ENCODE measurements at regions not wholly inside any gene's neighbourhood (a gene's known extent, or its start where the extent isn't known, plus 50 kb on each side); places are given as distances from the start of the nearest gene placed in this dataset.

DNA sequence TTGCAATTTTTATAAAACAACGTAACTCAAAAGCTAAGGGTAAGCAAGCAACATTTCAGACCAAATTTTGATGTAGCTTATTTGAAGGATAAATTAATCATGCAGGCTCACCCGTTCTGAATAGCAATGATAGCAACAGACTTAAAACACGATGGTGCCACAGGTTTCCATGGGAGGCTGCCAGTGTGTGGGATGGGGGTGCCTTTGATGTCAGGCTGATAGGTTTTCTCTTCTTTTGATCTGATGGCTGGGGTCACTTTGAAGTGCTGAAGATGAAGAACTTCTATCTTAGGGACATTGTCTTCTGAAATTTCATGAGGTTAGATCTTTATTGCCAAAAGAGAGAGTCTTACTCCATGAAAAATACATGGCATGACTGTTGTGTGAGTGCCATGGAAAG, 206.8 kb downstream of the LPIN1 start:
- ChIA-PET POLR2A (no interaction called here), CTCF (no interaction called here)
- peaks cover 0 to 25% (median 4%) of the 10 kb centered on the region in 5 experiments for H3K27me3 ChIP-seq (replicated peaks in 2 of 5; ENCODE audit: control insufficient read depth in 4 of 5, insufficient read depth in 5 of 5, low read length in 4 of 5)
- peaks cover 0 to 5% (median 0%) of the 10 kb centered on the region in 4 experiments for H3K4me1 ChIP-seq (ENCODE audit: control extremely low read depth in 1 of 4, control insufficient read depth in 4 of 4, insufficient read depth in 4 of 4, low read length in 3 of 4)
- H3K9me3 ChIP-seq (ENCODE audit: control extremely low read depth in 1 of 5, control insufficient read depth in 4 of 5, insufficient read depth in 2 of 5, low read depth in 1 of 5, low read length in 4 of 5): peaks cover 0 to 2% (median 0%) of the 10 kb centered on the region in 5 experiments
- WGBS (ENCODE audit: insufficient coverage): 89% methylated on average over 2 of the region's 3 CpGs
- no peak overlapping the region for H3K27ac ChIP-seq (ENCODE audit: insufficient read depth in 1 of 2, low read depth in 1 of 2, low read length in 2 of 2, poor library complexity in 1 of 2, severe bottlenecking in 2 of 2)
- H3K36me3 ChIP-seq (ENCODE audit: control insufficient read depth in 4 of 4, insufficient read depth in 4 of 4, low read length in 3 of 4): no peaks in the 10 kb centered on the region
- no peak overlapping the region for H3K4me3 ChIP-seq (ENCODE audit: control insufficient read depth in 1 of 7, extremely low read depth in 1 of 7, insufficient read depth in 4 of 7, low read depth in 2 of 7, low read length in 6 of 7)
- DNase-seq: no peak

DNA sequence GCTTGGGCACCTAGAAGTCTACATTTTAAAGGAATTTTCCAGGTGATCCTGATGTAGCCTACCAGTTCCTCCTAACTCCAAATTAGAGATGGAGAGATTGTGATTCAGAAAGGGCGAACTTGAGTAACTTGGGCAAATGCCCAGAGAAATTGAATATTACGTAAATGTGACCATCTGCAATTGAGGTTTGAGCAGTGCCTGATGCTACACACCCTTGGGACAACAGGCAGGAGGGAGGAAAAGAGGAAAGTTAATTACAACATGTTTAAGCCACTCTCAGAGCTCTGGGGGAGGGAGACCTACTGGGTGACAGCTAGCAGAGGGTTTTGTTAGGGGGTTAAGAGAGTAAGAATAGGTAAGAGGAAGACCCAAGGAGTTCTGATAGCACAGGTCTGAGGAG, 208.9 kb downstream of the LPIN1 start:
- Histone ChIP-seq H3K4me3 (ENCODE audit: control insufficient read depth in 1 of 7, extremely low read depth in 1 of 7, insufficient read depth in 4 of 7, low read depth in 2 of 7, low read length in 6 of 7) (no peak overlapping the region), H3K4me1 (ENCODE audit: control extremely low read depth in 1 of 4, control insufficient read depth in 4 of 4, insufficient read depth in 4 of 4, low read length in 3 of 4) (peaks cover 0 to 5% (median 0%) of the 10 kb centered on the region in 4 experiments), H3K36me3 (ENCODE audit: control insufficient read depth in 4 of 4, insufficient read depth in 4 of 4, low read length in 3 of 4) (no peaks in the 10 kb centered on the region), H3K27me3 (replicated peaks in 2 of 5; ENCODE audit: control insufficient read depth in 4 of 5, insufficient read depth in 5 of 5, low read length in 4 of 5) (peaks cover 0 to 25% (median 4%) of the 10 kb centered on the region in 5 experiments), H3K9me3 (ENCODE audit: control extremely low read depth in 1 of 5, control insufficient read depth in 4 of 5, insufficient read depth in 2 of 5, low read depth in 1 of 5, low read length in 4 of 5) (peaks cover 0 to 2% (median 0%) of the 10 kb centered on the region in 5 experiments), H3K27ac (ENCODE audit: insufficient read depth in 1 of 2, low read depth in 1 of 2, low read length in 2 of 2, poor library complexity in 1 of 2, severe bottlenecking in 2 of 2) (no peak overlapping the region)
- ChIA-PET CTCF (no interaction called here), POLR2A (no interaction called here)
- WGBS (ENCODE audit: insufficient coverage): 88% methylated on average over 2 of the region's 2 CpGs
- DNase-seq: no peak

DNA sequence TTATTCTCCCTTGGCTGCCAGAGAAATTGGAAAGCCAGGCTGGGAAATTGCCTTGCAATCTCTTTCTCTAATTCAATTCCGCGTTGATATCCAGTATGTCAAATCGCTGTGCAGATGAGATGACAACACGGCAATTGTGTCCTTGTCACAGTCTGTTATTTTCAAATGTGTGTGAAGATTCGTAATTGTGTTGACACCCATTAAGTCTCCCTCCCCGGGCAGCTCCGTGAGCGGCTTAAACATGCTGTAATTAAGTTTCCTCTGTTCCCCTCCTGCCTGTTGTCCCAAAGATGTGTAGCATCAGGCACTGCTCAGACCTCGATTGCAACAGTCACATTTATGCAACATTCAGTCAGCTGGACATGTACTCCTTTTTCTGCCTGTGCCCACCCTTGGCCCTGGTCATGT, 209.5 kb downstream of the LPIN1 start:
- DNase-seq: no peak
- Histone ChIP-seq H3K9me3 (ENCODE audit: control extremely low read depth in 1 of 5, control insufficient read depth in 4 of 5, insufficient read depth in 2 of 5, low read depth in 1 of 5, low read length in 4 of 5) (peaks cover 0 to 2% (median 0%) of the 10 kb centered on the region in 5 experiments), H3K27me3 (replicated peaks in 2 of 5; ENCODE audit: control insufficient read depth in 4 of 5, insufficient read depth in 5 of 5, low read length in 4 of 5) (peaks cover 0 to 25% (median 4%) of the 10 kb centered on the region in 5 experiments), H3K4me3 (ENCODE audit: control insufficient read depth in 1 of 7, extremely low read depth in 1 of 7, insufficient read depth in 4 of 7, low read depth in 2 of 7, low read length in 6 of 7) (no peak overlapping the region), H3K27ac (ENCODE audit: insufficient read depth in 1 of 2, low read depth in 1 of 2, low read length in 2 of 2, poor library complexity in 1 of 2, severe bottlenecking in 2 of 2) (no peak overlapping the region), H3K36me3 (ENCODE audit: control insufficient read depth in 4 of 4, insufficient read depth in 4 of 4, low read length in 3 of 4) (no peaks in the 10 kb centered on the region), H3K4me1 (ENCODE audit: control extremely low read depth in 1 of 4, control insufficient read depth in 4 of 4, insufficient read depth in 4 of 4, low read length in 3 of 4) (peaks cover 0 to 5% (median 0%) of the 10 kb centered on the region in 4 experiments)
- ChIA-PET POLR2A (no interaction called here), CTCF (no interaction called here)
- WGBS (ENCODE audit: insufficient coverage): 100% methylated on average over 5 of the region's 9 CpGs

- WGBS (ENCODE audit: insufficient coverage): 97% methylated on average over 9 of the region's 10 CpGs
- Histone ChIP-seq H3K27ac (ENCODE audit: insufficient read depth in 1 of 2, low read depth in 1 of 2, low read length in 2 of 2, poor library complexity in 1 of 2, severe bottlenecking in 2 of 2) (no peak overlapping the region), H3K27me3 (replicated peaks in 2 of 5; ENCODE audit: control insufficient read depth in 4 of 5, insufficient read depth in 5 of 5, low read length in 4 of 5) (no peaks in the 10 kb centered on the region), H3K9me3 (ENCODE audit: control extremely low read depth in 1 of 5, control insufficient read depth in 4 of 5, insufficient read depth in 2 of 5, low read depth in 1 of 5, low read length in 4 of 5) (no peaks in the 10 kb centered on the region), H3K4me3 (ENCODE audit: control insufficient read depth in 1 of 7, extremely low read depth in 1 of 7, insufficient read depth in 4 of 7, low read depth in 2 of 7, low read length in 6 of 7) (no peak overlapping the region), H3K4me1 (ENCODE audit: control extremely low read depth in 1 of 4, control insufficient read depth in 4 of 4, insufficient read depth in 4 of 4, low read length in 3 of 4) (peaks cover 0 to 1% (median under 1%) of the 10 kb centered on the region in 4 experiments), H3K36me3 (ENCODE audit: control insufficient read depth in 4 of 4, insufficient read depth in 4 of 4, low read length in 3 of 4) (no peaks in the 10 kb centered on the region)
- CTCF ChIA-PET: interaction anchor here (1.2 kb wide), 1 partner anchor 43 kb away, joined by 3 read pairs; no protein-coding TSS in a partner anchor
- POLR2A ChIA-PET: no interaction called here
- no peak for DNase-seq
Measured at GRCh38 chr2:11962707-11963328, 216.4 kb downstream of the LPIN1 start.

DNA sequence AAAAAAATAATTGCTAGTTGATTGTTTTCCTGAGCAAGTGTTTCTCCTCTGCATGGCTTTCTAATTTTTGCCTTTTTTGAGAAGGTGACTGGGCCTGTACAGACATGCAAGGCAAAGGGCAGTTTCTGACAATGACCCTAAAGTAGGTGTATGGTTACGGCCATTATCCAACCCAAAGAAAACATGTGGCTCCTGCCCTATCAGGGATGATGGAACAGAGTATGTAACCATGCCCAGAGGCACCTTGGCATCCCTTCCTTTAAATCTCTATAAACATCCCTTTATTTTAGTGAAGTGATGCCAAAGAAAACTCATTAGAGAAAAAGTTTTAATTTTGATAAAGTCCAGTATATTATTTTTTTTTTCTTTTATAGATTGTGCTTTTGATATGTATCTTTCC, 217.5 kb downstream of the LPIN1 start:
- no peak for DNase-seq
- ChIA-PET CTCF (no interaction called here), POLR2A (no interaction called here)
- Histone ChIP-seq H3K4me1 (ENCODE audit: control extremely low read depth in 1 of 4, control insufficient read depth in 4 of 4, insufficient read depth in 4 of 4, low read length in 3 of 4) (peaks cover 0 to 13% (median 4%) of the 10 kb centered on the region in 4 experiments), H3K36me3 (ENCODE audit: control insufficient read depth in 4 of 4, insufficient read depth in 4 of 4, low read length in 3 of 4) (no peaks in the 10 kb centered on the region), H3K4me3 (ENCODE audit: control insufficient read depth in 1 of 7, extremely low read depth in 1 of 7, insufficient read depth in 4 of 7, low read depth in 2 of 7, low read length in 6 of 7) (no peak overlapping the region), H3K9me3 (ENCODE audit: control extremely low read depth in 1 of 5, control insufficient read depth in 4 of 5, insufficient read depth in 2 of 5, low read depth in 1 of 5, low read length in 4 of 5) (no peaks in the 10 kb centered on the region), H3K27me3 (replicated peaks in 2 of 5; ENCODE audit: control insufficient read depth in 4 of 5, insufficient read depth in 5 of 5, low read length in 4 of 5) (no peaks in the 10 kb centered on the region), H3K27ac (ENCODE audit: insufficient read depth in 1 of 2, low read depth in 1 of 2, low read length in 2 of 2, poor library complexity in 1 of 2, severe bottlenecking in 2 of 2) (no peak overlapping the region)
- WGBS (ENCODE audit: insufficient coverage): no CpG with 5 or more reads among the region's 1 CpG

DNA sequence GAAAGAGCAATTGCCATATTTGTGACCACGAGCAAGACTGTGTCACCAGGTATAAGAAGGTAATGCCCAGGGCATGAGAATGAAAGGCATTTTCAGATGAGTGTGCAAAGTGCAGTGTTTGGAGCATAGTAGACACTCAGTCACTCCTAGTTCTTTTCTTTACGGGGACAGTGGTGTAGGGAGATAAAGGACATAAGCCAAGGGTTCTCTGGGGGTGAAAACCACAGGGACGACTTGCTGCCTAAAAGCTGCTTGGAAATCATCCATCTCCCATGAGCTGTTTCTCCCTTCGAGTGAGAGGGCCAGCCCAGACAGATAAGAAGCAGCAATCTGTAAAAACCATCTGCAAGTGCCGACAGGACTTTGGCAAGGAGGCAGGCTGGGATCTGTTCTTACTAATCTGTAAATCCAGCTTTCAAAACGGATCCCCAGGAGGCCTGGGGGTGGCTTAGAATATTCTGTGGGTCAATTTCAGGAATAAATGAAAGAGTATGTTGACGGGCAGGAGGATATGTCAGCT, 221.6 kb downstream of the LPIN1 start:
- DNase-seq: peak; percentile 66 to 87 (median 74)
- Histone ChIP-seq H3K9me3 (ENCODE audit: control extremely low read depth in 1 of 5, control insufficient read depth in 4 of 5, insufficient read depth in 2 of 5, low read depth in 1 of 5, low read length in 4 of 5) (peaks cover 0 to 11% (median 0%) of the 10 kb centered on the region in 5 experiments), H3K4me3 (ENCODE audit: control insufficient read depth in 1 of 7, extremely low read depth in 1 of 7, insufficient read depth in 4 of 7, low read depth in 2 of 7, low read length in 6 of 7) (peak overlapping the region in 1 of 7 experiments; percentile 28), H3K4me1 (ENCODE audit: control extremely low read depth in 1 of 4, control insufficient read depth in 4 of 4, insufficient read depth in 4 of 4, low read length in 3 of 4) (peaks cover 0 to 13% (median 4%) of the 10 kb centered on the region in 4 experiments), H3K36me3 (ENCODE audit: control insufficient read depth in 4 of 4, insufficient read depth in 4 of 4, low read length in 3 of 4) (no peaks in the 10 kb centered on the region), H3K27me3 (replicated peaks in 2 of 5; ENCODE audit: control insufficient read depth in 4 of 5, insufficient read depth in 5 of 5, low read length in 4 of 5) (no peaks in the 10 kb centered on the region), H3K27ac (ENCODE audit: insufficient read depth in 1 of 2, low read depth in 1 of 2, low read length in 2 of 2, poor library complexity in 1 of 2, severe bottlenecking in 2 of 2) (peak overlapping the region in 1 of 2 experiments; percentile 9)
- WGBS (ENCODE audit: insufficient coverage): 11% methylated on average over 6 of the region's 7 CpGs
- ChIA-PET CTCF (no interaction called here), POLR2A (interaction anchor here (1.0 to 1.3 kb wide), 2 partner anchors 13 to 31 kb away, joined by 3 read pairs; no protein-coding TSS in a partner anchor)

- H3K4me3 ChIP-seq (ENCODE audit: control insufficient read depth in 1 of 7, extremely low read depth in 1 of 7, insufficient read depth in 4 of 7, low read depth in 2 of 7, low read length in 6 of 7): peak overlapping the region in 1 of 7 experiments; percentile 28
- no peaks in the 10 kb centered on the region for H3K27me3 ChIP-seq (replicated peaks in 2 of 5; ENCODE audit: control insufficient read depth in 4 of 5, insufficient read depth in 5 of 5, low read length in 4 of 5)
- ChIA-PET POLR2A (interaction anchor here (1.0 to 1.3 kb wide), 2 partner anchors 12 to 30 kb away, joined by 3 read pairs; no protein-coding TSS in a partner anchor), CTCF (no interaction called here)
- no peaks in the 10 kb centered on the region for H3K36me3 ChIP-seq (ENCODE audit: control insufficient read depth in 4 of 4, insufficient read depth in 4 of 4, low read length in 3 of 4)
- H3K9me3 ChIP-seq (ENCODE audit: control extremely low read depth in 1 of 5, control insufficient read depth in 4 of 5, insufficient read depth in 2 of 5, low read depth in 1 of 5, low read length in 4 of 5): peaks cover 0 to 16% (median 1%) of the 10 kb centered on the region in 5 experiments
- DNase-seq: no peak
- H3K27ac ChIP-seq (ENCODE audit: insufficient read depth in 1 of 2, low read depth in 1 of 2, low read length in 2 of 2, poor library complexity in 1 of 2, severe bottlenecking in 2 of 2): peak overlapping the region in 1 of 2 experiments; percentile 9
- H3K4me1 ChIP-seq (ENCODE audit: control extremely low read depth in 1 of 4, control insufficient read depth in 4 of 4, insufficient read depth in 4 of 4, low read length in 3 of 4): peaks cover 0 to 13% (median 4%) of the 10 kb centered on the region in 4 experiments
- WGBS (ENCODE audit: insufficient coverage): 100% methylated on average over 2 of the region's 5 CpGs
Measured at GRCh38 chr2:11968521-11968920, 222.1 kb downstream of the LPIN1 start.

Measured in common myeloid progenitor, CD34-positive (primary cell).